Breast epithelium (tissue), 4 donors: ENCODE measurements at regions not wholly inside any gene's neighbourhood (a gene's known extent, or its start where the extent isn't known, plus 50 kb on each side); places are given as distances from the start of the nearest gene placed in this dataset.

Experiments
- DNase-seq, 2 donors: peaks; one replicate each; pipeline ENCODE4 v3.0.0-alpha.2; 2019; ENCODE audit warnings: low spot score in 2 of 2
- H3K27ac ChIP-seq, 2 donors: fragments of 200-600 bp; sonication (generic) in 1 of 2; one replicate each; pipeline ENCODE4 v1.5.1; 2016 to 2019; ENCODE audit warnings: mild to moderate bottlenecking in 1 of 2
- H3K27me3 ChIP-seq, 2 donors: fragments of 200-600 bp; sonication (generic) in 1 of 2; one replicate each; pipeline versions ENCODE4 v1.5.1 to v1.6.0; 2017 to 2019; ENCODE audit warnings: control low read depth in 1 of 2, mild to moderate bottlenecking in 1 of 2
- H3K36me3 ChIP-seq: fragments of 200-600 bp; one replicate; pipeline ENCODE4 v1.5.1; 2019
- H3K4me1 ChIP-seq, 2 donors: fragments of 200-600 bp; sonication (generic); one replicate each; pipeline ENCODE4 v1.5.1; 2016 to 2019; ENCODE audit warnings: control low read depth in 1 of 2
- H3K4me3 ChIP-seq, 3 donors: fragments of 200-600 bp; sonication (generic); 1 replicate in 2 of 3; 2 replicates in 1 of 3; pipeline ENCODE4 v1.5.1; 2016 to 2019; ENCODE audit warnings: mild to moderate bottlenecking in 3 of 3, moderate library complexity in 2 of 3
- H3K9me3 ChIP-seq, 2 donors: fragments of 200-600 bp; sonication (generic) in 1 of 2; one replicate each; pipeline ENCODE4 v1.5.1; 2016 to 2019; ENCODE audit warnings: control low read depth in 1 of 2
- CTCF ChIP-seq, 3 donors: fragments of 450-650 bp; IDR thresholded peaks; one replicate each; pipeline ENCODE4 v1.5.1; 2016 to 2017; ENCODE audit warnings: antibody characterized with exemption in 3 of 3, mild to moderate bottlenecking in 3 of 3, moderate library complexity in 3 of 3
- POLR2A ChIP-seq: fragments of 450-650 bp; IDR thresholded peaks from one replicate; pipeline ENCODE4 v1.6.1; 2016; ENCODE audit warnings: antibody characterized with exemption, mild to moderate bottlenecking, moderate library complexity
- POLR2AphosphoS5 ChIP-seq, 3 donors: sonication (generic); formaldehyde crosslinking; IDR thresholded peaks; one replicate each; pipeline ENCODE4 v1.6.1; 2017; ENCODE audit warnings: antibody characterized with exemption in 3 of 3
- intact Hi-C: fragments of 100-400 bp; cut with DNase I; formaldehyde crosslinking; loops from one replicate; pipeline ENCODE4 v1.15.1; 2023; ENCODE audit warnings: low total_unique reads

DNA sequence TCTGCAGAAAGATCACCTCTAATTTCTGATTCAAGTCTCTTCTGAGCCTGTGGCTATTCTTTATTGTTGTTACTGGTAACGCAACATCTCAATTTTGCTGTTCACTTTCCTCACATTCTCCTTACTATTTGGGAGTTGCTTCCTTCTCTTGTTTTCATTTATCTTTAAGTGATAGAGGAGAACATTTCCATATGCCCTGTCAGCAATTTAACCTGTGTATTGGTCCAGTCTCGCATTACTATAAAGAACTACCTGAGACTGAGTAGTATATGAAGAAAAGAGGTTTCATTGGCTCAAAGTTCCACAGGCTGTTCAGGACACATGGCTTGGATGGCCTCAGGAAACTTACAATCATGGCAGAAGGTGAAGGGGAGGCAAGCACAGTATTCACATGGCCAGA, 1025.1 kb downstream of the OTOL1 start:
- intact Hi-C loops: no loop called here
- Histone ChIP-seq H3K27me3 (no peaks in the 10 kb centered on the region), H3K4me1 (no peaks in the 10 kb centered on the region), H3K9me3 (no peaks in the 10 kb centered on the region), H3K27ac (no peak overlapping the region), H3K36me3 (no peaks in the 10 kb centered on the region), H3K4me3 (no peak overlapping the region)
- TF ChIP-seq POLR2A (no peak), CTCF (IDR thresholded peaks at IDR 0.05) (no peak), POLR2AphosphoS5 (IDR thresholded peaks at IDR 0.05) (no peak)
- no peak for DNase-seq

DNA sequence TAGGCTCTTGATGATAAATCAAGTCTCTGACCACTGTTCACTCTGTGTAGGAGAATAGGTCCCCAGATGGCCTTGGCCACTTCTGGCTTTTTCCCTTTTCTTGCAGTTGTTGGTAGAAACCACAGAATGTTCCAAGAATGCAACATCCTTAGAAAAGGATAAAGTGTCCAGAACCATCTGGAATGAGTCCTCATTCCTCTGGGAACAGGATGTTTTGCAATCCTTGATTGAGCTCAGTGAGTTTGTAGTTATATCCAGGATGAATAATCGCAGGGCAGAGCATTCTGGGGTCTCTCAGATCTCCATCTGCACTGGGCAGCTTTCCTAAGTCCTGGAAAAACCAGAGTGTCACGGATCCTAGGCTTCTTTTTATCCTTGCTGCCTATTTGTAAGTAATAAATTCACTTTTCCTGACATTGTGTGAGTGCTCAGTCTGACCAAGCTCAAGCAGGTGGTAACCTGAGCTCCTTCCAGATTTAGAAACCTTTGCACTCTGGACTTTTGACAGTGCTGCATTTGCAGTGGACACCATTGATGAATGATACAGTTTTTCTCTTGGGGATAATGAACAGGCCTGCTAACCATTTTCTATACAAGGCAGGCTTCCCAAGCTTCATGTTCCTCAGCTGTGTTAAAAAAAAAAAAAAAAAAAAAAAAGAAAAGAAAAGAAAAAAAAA, 1028.6 kb downstream of the OTOL1 start:
- DNase-seq: no peak
- Histone ChIP-seq H3K4me3 (no peak overlapping the region), H3K27ac (no peak overlapping the region), H3K27me3 (no peaks in the 10 kb centered on the region), H3K4me1 (no peaks in the 10 kb centered on the region), H3K9me3 (no peaks in the 10 kb centered on the region), H3K36me3 (no peaks in the 10 kb centered on the region)
- TF ChIP-seq POLR2A (no peak), POLR2AphosphoS5 (IDR thresholded peaks at IDR 0.05) (no peak), CTCF (IDR thresholded peaks at IDR 0.05) (no peak)
- intact Hi-C loops: no loop called here

- no peaks in the 10 kb centered on the region for H3K9me3 ChIP-seq
- no peak overlapping the region for H3K4me3 ChIP-seq
- H3K27ac ChIP-seq: no peak overlapping the region
- intact Hi-C loops: no loop called here
- no peaks in the 10 kb centered on the region for H3K27me3 ChIP-seq
- H3K36me3 ChIP-seq: no peaks in the 10 kb centered on the region
- DNase-seq: no peak
- H3K4me1 ChIP-seq: no peaks in the 10 kb centered on the region
- no peak for TF ChIP-seq POLR2A
- TF ChIP-seq POLR2AphosphoS5 (IDR thresholded peaks at IDR 0.05): no peak
- TF ChIP-seq CTCF (IDR thresholded peaks at IDR 0.05): no peak
These were observed 1029.2 kb downstream of the OTOL1 start for GRCh38 chr3:162525771-162526170.

DNA sequence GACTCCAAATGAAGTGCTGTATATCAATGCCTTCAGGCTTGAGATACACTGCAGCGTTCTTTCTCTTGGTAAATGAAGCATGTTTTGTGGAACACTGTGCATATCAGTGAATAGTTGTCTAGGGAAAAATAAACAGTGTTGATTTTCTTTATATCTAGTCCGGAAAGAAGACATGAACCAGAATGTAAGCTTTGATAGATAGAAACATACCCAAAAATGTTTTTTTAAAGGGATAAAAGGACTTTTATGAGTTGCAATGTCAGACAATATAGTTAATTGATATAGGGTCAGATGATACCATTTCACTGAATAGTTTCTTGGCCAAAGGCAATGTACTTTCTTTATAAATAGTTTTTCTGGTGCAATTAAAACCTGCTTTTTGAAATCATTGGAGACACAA, 1037.8 kb downstream of the OTOL1 start:
- no peaks in the 10 kb centered on the region for H3K36me3 ChIP-seq
- no peaks in the 10 kb centered on the region for H3K4me1 ChIP-seq
- DNase-seq: no peak
- H3K4me3 ChIP-seq: no peak overlapping the region
- no peak for TF ChIP-seq CTCF (IDR thresholded peaks at IDR 0.05)
- no peak for TF ChIP-seq POLR2A
- TF ChIP-seq POLR2AphosphoS5 (IDR thresholded peaks at IDR 0.05): no peak
- intact Hi-C loops: no loop called here
- H3K27ac ChIP-seq: no peak overlapping the region
- no peaks in the 10 kb centered on the region for H3K9me3 ChIP-seq
- H3K27me3 ChIP-seq: no peaks in the 10 kb centered on the region

DNA sequence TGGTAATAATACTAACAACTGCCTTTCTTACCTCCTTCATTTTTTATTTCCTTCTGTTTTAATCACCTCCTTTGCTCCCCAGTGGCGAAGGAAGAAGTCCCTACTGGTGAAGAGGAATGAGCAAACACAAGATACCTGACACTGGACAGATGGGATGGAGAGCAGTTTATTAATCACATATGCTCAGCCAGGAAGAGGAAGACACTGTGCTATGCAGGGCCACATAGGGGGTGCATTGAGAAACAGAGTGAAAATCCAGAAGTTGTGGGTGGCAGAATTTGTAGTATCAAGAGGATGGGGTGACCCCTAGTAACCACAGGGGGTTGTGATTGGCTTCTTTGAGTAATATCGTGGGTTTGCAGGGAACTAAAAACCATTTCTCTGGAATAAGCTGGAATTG, 1041.9 kb downstream of the OTOL1 start:
- no peaks in the 10 kb centered on the region for H3K36me3 ChIP-seq
- no peaks in the 10 kb centered on the region for H3K9me3 ChIP-seq
- no peaks in the 10 kb centered on the region for H3K27me3 ChIP-seq
- TF ChIP-seq POLR2AphosphoS5 (IDR thresholded peaks at IDR 0.05) (no peak), CTCF (IDR thresholded peaks at IDR 0.05) (no peak), POLR2A (no peak)
- H3K4me3 ChIP-seq: no peak overlapping the region
- intact Hi-C loops: no loop called here
- no peak overlapping the region for H3K27ac ChIP-seq
- DNase-seq: no peak
- H3K4me1 ChIP-seq: no peaks in the 10 kb centered on the region
